Eye (tissue), 1 donor: ENCODE measurements at regions not wholly inside any gene's neighbourhood (a gene's known extent, or its start where the extent isn't known, plus 50 kb on each side); places are given as distances from the start of the nearest gene placed in this dataset.

Experiments used
- DNase-seq: peaks from one replicate; pipeline ENCODE4 v3.0.0-alpha.2; 2015

DNA sequence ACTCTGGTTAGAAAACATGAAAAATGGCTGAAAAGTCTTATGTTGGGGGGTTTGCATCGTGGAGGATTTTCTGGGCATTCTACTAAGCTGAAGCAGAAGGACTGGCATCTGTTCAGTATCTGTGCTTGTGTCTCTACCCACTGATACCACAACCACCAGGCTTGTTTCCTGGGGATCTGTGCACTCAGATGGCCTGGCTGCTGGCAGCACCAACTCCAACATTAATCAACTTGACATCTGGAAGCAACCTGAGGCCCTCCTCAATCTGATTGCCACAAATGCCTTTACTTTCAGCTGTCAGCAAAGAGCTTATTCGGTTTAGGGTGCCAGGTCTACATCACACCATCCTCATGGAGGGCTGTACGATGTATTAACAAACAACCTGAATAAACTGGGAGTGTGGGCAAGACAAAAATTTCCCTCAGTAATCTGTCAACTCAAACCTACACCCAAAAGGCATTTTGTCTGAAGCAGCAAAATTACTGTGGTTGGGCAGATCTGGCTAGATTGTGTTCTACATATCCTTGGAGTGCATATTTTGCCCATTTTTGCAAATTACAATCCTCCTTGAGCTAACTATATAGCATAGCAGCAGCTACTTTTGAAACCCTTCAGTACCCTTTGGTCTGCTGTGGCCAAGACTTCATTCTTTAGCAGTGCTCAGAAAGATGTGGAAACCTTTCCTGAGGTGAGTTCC, 74.6 kb downstream of the FOXD1 start:
- DNase-seq: no peak

DNA sequence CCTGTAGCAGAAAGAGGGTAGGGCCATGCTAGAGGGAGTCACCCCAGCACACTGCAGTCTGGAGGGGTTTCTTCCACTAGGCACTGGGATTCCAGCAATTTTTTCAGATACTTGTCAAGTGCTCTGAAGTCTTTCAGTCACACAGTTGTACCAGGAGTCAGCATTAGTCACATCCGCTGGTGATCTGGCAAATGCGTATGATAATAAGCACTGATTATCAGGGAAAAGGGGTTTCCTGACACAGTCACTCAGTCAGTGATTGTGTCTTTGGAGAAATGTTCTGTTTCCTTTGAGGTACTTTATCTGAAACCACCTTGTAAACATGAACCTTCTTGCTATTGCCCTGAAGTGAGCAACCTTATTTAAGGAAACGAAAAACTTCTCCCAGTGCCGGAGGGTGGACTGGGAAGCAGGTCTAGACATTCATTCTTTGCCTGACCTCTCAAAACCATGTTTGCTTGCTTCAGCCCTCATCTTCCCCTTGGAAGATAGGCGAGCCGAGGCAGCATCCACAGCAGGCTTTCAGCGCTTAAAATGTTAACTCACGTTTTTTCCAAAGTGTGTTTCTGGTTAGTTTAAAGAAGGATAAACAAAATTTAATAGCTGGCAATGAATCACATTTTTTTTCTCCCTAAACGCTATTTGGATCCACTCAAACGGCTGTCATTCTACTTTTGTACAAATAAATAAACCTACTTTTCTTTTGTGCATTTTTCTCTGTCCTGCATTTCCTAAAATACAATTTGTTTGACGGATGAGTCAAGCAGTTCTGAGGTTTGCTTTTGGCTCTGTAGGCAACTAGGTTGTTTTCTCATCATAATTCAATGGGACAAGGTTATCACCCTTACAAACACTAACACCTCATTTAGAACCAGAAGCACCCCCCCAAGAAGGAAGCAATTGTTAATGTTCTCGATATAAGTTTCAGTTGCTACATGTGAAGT, 77.7 kb downstream of the FOXD1 start:
- no peak for DNase-seq

DNA sequence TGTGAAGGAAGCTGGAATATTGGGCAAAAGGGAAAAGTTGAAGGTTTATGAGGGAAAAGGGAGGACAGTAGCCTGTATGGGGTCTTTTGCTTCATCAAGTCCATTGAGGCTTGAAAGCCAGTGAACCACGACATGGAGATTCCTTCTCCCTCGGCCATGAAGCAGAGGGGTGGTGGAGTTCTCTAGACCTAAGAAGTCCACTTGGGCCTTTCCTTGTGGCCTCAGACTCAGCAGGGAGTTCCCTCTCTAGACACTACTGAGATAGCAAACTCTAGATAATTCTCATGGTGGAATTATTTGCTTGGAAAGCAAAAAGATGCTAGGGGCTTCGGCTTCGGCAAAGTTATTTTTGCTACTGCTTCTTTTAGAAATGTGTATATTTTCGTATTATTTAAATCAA, 78.5 kb downstream of the FOXD1 start:
- DNase-seq: no peak

DNA sequence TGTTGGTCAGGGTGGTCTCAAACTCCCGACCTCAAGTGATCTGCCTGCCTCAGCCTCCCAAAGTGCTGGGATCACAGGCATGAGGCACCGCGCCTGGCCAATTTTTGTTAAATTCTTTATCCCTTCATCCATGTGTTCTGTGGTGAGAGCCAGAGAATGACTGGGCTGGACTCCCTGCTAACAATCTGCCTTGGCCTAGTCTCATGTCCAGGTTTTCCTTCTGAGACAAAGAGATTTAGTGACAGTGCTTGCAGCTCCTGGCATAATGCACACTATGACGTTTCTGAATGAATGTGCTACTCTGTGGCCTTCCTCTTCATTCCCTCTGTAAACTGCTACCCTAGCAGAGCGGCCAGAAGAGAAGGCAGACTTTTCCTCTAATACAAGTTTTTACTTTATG, 79.3 kb downstream of the FOXD1 start:
- no peak for DNase-seq

DNA sequence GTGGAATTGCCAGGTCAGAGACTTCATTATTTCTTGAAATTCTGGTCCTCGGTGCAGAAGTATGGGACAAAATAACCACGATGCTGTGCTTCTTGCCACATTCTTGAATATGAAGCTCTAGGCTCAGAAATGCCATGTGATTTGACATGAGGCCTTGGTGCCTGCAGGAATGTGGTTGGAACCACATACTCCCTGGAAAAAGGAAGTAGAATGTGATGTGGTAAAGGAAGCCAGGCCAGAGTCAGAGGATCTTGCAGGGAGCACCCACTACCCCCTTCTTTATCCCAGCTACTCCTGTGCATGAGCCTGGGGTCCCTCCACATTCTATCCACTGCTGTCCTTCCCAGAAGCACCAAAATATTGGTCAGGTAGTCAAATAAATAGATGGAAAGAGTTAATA, 80.9 kb downstream of the FOXD1 start:
- no peak for DNase-seq

DNA sequence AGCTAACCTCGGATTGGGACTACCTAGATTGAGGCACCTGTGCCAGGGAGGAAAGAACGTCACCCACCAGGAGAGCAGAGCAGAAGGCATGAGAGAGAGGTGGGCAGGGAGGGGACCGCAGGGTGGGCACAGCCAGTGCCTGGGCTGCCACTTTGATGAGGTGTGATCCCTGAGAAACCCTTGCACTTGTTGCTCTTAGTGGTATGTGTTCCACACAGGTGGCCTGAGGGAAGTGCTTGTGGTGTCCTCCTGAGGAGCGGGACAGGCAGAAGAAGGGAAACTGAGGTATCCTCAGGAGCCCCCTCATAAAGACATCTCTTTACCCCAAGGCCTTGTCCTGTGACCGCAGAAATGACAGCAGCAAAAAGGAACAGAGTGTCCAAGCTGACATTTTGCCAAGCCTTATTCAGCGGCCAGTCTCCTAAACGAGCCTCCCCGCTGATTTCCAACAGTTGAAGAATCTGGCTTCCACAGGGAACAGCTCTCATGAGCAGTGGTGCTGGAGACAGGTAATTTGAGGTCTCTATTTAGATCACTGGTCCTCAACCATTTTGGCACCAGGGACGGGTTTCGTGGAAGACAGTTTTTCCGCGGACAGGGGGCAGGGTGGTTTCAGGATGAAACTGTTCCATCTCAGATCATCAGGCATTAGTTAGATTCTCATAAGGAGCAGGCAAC, 82.4 kb downstream of the FOXD1 start:
- no peak for DNase-seq

DNA sequence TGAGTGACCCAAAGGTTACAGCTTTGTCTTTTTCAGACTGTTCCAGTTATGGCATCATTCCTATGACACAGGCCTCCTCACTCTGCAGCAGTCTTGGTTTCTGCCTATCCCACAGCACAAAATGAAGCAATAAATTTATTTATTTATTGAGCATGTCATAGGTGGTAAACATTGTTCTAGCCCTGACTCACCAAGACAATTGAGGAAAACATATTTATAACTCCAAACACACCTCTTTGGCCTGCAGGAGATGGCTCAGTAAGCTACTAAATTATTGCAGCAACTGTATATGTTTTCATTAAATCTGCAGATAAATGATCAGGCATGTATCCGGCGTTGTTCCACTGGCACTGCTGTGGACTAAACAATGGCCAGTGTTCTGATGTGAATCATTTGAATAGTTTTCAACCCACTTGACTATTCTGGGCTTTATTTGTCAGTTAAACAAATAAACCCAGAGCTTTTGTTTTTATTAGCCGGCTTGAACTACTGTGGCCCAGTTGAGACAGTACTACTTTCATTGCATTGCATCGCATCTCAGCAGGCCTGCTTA, 83.2 kb downstream of the FOXD1 start:
- DNase-seq: no peak

DNA sequence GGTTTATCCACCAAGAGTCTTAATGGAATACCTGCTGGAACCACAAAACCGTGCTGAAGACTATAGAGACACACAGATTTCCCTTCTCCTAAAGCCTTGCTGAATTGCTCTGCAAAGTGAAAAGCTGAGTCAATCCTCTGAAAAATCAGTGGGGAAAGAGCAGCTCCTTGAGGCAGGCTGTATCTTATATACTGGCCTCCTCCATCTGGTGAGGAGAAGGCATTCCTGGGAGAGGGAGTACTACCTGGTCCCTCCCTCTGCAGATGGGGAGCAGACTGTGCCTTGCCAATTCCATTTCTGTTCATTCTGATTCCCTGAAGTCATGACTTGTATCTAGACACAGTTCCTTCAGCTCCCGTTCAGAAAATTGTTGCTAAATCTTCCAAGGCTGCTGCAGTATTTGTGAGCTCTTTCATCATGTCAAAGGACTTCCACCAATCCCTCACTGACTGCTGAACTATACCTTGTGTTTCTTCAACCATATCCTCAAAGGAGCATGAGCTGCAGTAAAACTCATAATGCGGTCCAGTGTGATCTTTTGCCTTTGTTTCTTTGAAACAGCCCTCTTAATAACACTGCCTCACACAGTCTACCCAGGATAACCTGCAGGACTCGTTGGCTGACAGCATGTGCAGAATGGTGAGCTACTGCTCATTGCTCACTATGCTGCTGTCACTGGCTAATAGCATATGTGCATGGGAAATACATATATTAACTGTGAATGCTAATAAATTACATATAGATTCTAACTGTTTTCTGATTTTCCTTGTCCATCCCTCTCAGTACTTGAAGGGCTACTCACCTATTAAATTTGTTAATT, 84.5 kb downstream of the FOXD1 start:
- no peak for DNase-seq

DNA sequence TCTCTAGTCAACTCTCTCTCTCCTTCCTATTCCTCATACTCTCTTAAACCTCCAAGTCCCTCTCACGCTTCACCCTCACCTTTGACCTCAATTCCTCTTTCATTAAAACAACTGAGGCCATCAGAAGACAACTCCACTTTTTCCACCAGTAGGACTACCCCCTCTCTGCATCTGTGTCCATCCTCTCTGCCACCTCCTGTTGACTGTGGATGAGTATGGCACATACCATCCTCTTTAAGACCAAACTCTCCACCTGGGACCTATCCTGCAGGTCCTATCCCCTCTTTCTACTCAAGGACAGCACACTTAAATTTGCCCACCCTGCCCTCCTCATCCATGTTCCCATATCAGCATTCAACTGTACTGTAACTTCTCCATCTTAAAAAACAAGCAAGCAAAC, 89.2 kb downstream of the FOXD1 start:
- DNase-seq: no peak

DNA sequence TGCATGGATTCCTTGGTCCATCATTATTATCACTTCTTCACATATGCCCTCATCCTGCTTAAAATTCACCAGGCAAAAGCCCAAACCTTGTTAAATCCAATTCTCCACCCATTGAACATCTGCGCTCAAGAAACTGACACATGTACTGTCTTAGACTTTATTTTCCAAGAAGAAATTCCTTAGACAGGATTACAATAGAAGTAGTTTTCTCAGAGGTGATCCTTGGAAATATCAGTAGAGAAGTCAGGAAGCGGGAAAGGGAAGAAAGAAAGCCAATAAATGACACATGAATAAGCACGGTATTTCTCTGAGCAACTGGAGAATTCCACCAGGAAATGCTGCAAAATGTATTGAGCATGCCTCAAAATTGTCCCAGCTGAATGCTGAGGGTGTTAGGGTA, 90.2 kb downstream of the FOXD1 start:
- DNase-seq: no peak

DNA sequence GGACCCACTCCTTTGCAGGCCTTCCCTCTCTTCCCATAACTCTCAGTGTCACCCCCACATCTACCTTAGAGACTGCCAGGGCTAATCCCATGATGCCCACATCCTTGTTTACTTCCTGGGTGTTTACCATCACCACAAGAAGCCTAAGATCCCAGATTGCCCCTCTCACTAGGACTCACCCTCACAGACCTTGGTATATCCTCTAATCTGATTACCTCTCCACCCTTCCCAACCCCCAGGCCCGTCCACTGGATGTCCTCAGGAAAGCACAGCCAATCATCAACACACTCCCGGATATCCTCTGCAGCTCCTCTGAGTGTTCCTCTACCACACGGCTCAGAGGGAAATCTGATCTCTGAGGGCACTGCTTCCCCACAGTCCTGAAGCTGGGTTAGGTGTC, 91.0 kb downstream of the FOXD1 start:
- no peak for DNase-seq

DNA sequence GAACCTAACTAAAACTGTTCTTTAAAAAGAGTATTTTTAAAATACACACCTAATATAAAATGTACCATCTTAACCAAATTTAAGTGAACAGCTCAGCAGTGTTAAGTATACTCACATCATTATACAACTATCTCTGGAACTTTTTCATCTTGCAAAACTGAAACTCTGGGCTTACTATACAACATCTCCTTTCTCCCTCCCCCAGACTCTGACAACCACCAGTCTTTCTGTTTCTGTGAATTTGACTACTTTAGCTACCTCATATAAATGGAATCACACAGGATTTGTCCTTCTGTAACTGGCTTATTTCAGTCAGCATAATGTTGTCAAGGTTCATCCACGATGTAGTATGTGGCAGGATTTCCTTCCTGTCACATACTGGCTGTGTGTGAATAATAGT, 93.5 kb downstream of the FOXD1 start:
- no peak for DNase-seq

DNA sequence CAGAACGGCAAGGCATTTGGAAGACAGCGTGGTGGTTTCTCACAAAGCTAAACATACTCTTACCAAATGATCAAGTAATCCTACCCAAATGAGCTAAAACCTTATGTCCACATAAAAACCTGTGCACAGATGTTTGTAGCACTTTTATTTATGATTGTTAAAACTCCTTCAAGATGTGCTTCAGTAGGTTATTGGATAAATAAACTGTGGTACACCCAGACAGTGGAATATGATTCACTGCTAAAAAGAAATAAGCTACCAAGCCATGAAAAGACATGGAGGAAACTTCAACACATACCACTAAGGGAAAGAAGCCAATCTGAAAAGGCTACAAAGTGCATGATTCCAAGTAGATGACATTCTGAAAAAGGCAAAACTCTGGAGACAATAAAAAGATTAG, 94.2 kb downstream of the FOXD1 start:
- no peak for DNase-seq

DNA sequence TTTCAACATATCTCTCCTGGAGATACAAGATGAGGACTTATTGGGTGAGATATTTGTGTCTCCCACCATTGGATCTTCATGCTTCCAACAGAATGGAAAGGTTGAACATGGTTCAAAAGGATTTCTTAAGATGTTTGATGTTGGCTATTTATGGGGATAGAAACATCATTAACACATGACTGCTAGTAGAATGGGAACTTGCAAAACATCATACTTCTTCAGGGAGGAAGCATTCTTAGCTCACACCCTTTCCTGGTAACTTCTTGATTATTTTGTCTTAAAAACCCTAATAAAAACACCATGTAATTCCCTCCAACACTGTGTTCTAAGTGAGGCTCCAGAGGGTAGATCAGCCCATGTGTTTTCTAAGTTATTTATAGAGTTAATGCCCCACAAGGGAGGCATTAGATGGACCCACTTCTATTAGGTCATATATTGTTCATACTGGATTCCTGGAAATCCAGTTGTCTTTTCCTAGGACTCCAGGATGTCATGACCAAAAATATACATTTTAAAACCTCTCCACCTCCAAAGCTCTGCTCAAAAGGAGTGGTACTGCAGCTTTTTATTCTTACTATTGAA, 95.8 kb downstream of the FOXD1 start:
- DNase-seq: no peak

DNA sequence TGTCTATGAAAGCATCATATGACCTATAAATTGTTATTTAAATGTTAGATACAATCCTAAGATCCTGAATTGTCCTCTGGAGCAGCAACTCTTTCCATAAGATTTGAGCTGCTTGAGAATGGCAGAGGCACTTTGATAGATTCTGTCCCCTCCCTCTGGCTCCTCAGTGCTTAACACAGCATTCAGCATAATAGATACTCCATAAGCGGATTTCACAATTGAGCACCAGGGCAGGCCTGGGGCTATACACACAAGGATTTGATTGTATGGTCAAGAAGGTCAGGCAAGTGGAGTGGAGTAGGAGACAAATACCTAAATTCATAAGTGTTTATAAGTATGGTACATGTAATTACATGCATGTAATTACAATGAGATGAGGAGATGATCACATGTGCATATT, 96.3 kb downstream of the FOXD1 start:
- DNase-seq: no peak

DNA sequence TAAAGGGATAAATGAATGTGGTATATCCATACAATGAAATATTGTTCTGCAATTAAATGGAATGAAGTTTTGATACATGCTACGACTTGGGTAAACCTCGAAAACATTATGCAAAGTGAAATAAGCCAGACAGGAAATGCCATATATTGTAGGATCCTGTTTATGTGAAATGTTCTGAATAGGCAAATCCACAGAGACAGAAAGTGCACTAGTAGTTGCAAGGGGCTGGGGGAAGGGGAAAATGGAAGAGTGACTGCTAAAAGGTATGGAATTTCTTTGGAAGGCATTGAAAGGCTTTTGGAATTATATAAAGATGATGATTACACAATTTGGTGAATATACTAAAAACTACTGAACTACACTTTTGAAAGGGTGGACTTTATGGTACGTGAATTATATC, 97.0 kb downstream of the FOXD1 start:
- no peak for DNase-seq

DNA sequence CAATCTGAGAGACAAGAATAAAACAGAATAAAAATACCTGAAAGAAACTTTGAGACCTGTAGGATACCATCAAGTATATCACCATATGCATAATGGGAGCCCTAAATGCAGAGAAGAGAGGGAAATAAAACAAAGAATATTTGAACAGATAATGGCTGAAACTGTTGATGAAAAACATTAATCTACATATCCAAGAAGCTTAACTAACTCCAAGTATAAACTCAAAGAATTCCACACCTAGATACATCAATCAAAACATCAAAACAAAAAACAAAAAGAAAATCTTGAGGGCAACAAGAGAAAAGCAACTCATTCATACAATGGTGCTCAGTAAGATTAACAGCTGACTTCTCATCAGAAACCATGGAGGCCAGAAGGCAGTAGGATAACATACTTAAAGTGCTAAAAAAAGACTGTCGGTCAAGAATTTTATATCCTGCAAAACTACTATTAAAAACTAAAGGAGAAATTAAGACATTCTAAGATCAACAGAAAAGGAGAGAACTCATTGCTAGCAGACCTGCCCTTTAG, 101.6 kb downstream of the FOXD1 start:
- no peak for DNase-seq

DNA sequence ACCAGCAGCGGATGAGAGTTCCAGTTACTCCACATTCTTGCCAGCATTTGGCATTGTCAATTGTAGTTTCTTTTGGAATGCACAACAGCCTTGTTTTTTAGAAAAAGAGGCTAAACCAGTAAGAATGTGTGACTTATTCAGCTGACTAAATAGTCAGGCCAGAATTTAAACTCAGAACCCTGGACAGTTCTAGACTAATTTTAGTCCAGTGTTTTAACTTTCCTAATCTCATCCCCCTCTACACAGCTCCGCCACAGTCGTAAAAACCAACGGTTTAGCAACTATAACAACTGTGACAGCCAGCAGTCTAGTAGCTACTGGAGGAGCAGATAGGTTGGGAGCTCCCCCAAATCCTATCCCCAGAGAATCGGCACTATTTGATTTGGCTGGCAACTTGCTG, 103.7 kb downstream of the FOXD1 start:
- no peak for DNase-seq

DNA sequence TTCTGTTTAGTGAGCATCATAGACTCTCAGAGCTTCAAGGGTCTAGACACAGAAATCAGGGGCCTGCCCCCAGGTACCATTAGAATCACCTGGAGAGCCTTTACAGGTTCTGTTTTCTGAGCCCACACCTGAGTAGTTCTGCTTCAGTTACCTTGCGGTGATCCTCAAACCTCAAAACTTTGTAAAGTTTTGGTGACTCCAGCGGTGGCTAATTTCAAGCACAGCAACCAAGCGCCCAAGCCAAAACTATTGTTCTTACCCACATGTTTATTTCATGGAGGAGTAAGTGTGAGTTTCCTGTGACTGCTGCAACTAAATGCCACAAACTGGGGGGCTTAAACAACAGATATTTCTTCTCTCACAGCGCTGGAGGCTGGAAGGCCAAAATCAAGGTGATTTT, 108.9 kb downstream of the FOXD1 start:
- no peak for DNase-seq

DNA sequence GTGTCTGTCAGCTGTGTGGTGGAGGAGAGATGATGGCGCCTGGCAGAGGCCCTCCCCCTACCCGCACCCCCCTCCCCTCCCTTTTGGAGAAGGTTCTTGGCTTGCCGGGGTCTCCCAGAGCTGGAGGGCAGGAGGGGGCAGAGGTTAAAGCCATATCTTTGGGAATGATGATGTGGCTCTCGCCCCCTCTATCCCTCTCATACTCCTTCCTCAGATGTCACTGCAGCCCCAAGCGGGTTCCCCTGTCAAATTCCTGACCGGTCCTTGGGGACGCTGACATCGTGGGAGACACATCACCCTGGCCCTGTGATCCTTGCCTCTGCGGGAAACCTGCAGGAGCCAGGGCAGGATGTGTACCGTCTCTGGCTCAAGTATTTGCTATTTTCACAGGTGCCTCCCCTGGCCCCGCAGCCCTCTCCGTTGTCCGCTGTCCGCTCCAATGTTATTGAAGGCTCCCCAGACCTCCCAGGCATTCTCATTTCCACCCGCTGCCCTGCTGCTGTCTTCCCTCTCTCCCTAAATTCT, 109.5 kb downstream of the FOXD1 start:
- no peak for DNase-seq

DNA sequence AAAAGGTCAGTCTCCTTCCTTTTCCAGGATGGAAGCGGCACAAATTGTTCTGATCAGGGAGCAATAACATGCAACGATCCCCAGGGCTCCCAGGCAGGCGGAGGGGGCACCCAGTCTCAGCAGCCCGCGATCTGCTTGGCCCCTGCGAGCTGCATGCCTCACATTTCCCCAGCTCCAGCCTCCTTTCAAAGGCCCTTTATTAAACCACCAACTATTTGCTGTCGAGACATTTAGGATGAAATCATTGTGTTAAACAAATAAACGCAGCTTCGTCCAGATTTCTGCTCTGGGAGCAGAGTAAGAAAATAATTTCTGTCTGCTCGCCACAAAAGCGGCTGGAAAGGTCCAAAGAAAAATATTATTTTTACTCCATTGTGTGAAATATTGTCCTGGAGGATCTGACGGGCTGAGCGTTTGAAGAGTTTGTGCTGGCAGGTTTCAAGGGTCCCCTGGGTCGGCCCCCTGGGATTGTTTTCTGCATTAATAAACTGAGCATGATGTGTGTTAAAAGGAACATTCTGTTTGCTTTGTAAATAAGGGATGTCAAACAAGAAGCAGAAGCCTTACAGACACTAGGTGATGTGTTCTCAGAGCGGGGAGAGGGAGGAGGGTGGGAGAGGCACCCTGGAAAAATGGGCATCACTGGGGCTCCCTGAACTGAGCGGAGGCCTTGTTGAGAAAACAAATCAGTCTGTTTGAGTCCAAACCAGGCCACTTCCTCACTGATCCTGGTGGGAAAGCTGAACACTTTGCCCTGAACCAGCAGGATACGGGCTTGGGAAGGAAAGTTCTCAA, 110.1 kb downstream of the FOXD1 start:
- DNase-seq: peak; percentile 63
